ENCODE measurements at regions not wholly inside any gene's neighbourhood (a gene's known extent, or its start where the extent isn't known, plus 50 kb on each side); places are given as distances from the start of the nearest gene placed in this dataset.
"Not testable (repeated sequence)": the region's sequence is repeated elsewhere in the genome, so short reads cannot be mapped to it uniquely, and the experiment has no call there.

DNA sequence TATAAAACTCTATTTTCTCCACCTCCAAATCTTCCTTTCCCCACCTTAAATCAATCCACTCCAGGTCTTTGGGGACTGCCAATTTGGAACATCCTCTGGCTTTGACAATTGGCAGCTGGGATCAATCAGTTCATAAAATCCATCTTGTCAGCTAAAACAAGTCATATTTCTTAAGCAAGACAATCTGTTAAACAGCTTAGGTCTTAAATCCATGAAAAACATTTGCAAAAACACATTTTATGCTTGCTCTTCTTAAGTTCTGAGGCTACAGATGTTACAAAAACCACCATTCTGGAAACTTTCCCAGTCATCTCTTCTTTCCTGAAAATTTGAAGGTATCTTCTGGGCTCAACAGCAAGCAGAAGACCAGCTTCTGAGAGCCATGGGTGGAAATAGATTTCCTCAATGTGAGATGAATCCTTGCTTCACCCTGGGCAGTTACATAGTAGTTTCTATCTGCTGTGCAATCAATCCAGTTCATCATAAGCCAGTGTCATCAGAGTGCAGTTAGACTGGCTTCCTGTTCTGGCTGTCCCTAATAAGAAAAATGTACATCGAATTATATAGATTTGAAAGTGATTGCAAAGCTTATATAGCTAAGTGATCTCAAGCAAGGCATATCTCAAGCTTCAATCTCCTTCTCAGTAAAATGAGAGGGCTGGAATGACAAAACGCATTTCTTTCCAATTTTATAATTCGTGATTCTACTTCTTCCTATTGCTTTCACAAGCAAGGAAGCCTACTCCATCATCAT, 402.7 kb upstream of the INTU start:
- no peak for DNase-seq (ENCODE audit: low spot score)

- no peak for DNase-seq (ENCODE audit: low spot score)
Measured at GRCh38 chr4:127236889-127237288, 395.9 kb upstream of the INTU start.

GRCh38 chr4:127237581-127237980, 395.2 kb upstream of the INTU start:
- DNase-seq (ENCODE audit: low spot score): no peak

DNA sequence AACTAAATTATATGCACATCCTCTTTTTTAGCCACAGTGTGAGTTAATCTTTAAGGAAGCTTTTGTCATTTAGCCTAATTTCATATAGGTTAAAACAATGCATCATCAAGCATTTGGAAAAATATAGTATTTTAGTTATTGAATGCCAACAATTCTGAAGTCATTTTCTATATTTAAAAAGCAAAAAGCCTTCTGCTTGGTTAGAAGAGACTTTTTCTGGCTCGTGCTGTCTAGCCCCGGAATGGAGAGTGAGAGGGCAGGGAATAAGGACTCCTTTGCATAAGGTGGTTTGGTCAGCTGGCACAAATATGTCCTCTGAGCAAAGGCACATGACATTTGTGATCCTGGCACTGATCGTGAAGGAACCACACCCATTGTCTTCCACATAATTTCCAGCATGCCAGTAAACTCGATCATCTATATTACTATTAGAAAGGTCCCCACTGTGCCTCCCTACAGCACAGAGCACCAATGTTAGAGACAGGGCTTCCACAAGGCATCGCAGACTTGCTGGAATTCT, 393.7 kb upstream of the INTU start:
- no peak for DNase-seq (ENCODE audit: low spot score)

- no peak for DNase-seq (ENCODE audit: low spot score)
Measured at GRCh38 chr4:127239902-127240763, 392.6 kb upstream of the INTU start.

DNA sequence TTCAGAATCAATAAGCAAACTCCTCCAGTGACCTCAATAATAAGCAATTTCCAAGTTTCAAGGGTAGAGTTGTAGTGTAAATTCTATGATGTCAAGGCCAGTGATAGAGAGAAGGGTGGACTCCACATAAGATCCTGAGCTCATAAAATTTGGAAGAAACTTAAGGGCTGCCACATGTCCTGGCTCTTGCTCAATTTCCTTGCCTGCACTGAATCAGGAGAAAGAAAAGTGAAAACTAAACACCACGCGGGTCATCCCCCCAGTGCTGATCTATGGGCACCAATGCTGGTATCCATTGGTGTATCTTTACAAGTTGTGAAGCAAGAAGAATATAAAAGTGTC, 392.0 kb upstream of the INTU start:
- DNase-seq (ENCODE audit: low spot score): no peak

- no peak for DNase-seq (ENCODE audit: low spot score)
Measured at GRCh38 chr4:127244515-127244914, 388.2 kb upstream of the INTU start.

GRCh38 chr4:127246963-127247952, 385.5 kb upstream of the INTU start:
- no peak for DNase-seq (ENCODE audit: low spot score)

- no peak for DNase-seq (ENCODE audit: low spot score)
Measured at GRCh38 chr4:127249066-127249766, 383.5 kb upstream of the INTU start.

GRCh38 chr4:127249767-127250108, 383.0 kb upstream of the INTU start:
- DNase-seq (ENCODE audit: low spot score): no peak

DNA sequence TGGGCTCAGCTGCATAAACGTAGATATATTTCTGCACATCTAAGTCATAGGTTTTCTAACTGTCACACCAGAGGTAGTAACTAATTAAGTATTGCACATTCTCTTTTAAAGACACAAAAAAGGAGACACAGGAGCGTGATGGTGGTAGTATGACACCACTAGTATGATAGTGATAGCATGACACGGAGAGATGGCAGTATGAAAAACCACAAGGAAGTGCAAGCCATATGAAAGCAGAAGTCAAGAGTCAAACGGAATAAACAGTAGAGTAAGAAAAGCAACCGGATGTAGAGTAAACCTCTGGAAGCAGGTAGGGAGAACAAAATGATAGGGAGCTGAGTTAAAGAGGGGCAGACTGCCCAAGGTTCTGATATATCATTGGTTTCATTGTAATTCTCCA, 382.2 kb upstream of the INTU start:
- no peak for DNase-seq (ENCODE audit: low spot score)

DNA sequence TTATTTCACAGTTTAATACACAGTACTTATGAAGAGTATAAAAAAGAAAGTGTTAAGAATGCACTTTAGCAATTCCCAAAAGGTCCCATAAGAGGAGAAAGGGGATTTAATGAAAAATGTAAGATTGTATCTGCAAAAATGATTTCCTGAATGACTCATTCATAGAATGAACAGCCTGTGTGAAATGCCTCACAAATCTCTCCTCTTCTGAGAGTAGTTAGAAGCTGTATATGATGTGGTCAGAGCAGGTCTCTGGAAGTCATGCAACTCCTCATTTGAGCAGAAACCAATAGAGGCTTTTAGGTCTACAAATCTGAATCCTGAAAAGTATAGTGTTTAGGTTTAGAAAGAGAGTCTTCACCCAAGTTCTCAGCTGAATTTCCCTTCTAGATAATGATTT, 381.3 kb upstream of the INTU start:
- DNase-seq (ENCODE audit: low spot score): no peak

DNA sequence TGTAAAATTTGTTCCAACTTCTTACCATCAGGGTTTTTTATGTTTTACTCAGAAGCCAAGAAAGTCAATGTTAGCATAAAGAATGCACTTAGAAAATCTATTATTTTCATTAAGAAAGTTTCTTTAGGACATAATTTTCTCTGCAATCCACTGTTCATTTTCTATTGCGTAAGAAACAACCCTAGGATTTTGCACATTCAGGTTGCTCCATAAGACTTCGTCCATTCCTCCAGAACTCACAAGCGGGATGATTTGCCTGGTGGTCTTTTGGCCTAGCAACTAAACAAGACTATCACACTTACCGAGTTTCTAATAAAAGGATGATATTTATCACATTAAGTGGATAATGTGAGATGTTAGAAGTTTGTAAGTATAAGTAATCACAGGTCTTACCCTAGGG, 376.3 kb upstream of the INTU start:
- no peak for DNase-seq (ENCODE audit: low spot score)

GRCh38 chr4:127261476-127261875, 371.3 kb upstream of the INTU start:
- no peak for DNase-seq (ENCODE audit: low spot score)

- no peak for DNase-seq (ENCODE audit: low spot score)
Measured at GRCh38 chr4:127268367-127268766, 364.4 kb upstream of the INTU start.

- DNase-seq (ENCODE audit: low spot score): not testable (repeated sequence)
Measured at GRCh38 chr4:127277023-127277422, 355.7 kb upstream of the INTU start.

GRCh38 chr4:127284236-127284635, 348.5 kb upstream of the INTU start:
- no peak for DNase-seq (ENCODE audit: low spot score)

DNA sequence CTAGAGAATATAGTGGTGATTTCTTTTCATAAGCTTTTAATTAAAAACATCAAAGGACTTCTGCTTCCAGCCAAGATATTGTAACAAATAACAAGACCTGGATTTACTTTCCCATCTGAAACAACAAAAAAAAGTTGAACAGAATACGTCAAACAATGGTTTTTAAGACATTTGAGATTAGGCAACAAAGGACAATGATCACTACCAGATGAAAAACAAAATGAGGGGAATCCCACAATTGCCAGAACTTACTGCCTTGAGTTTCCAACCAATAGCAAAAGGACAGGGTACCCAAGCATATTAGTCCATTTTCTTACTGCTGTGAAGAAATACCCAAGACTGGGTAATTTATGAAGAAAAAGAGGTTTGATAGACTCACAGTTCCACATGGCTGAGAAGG, 341.4 kb upstream of the INTU start:
- DNase-seq (ENCODE audit: low spot score): no peak

DNA sequence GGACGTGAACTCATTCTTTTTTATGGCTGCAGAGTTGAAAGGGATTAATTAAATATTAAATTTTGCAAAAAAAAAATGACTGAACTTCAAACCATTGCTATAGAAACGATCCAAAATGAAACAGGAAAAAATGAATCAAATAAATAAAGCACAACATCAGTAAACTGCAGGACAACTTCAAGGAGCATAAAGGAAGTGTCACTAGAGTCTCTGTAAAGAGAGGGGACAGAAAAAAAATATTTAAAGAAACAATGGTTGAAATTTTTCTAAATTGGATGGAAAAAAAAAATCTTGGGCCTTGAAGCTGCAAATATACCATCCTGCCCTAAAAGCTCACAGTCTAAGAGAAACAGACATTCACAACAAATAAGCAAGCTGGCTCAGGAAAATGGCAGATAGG, 339.3 kb upstream of the INTU start:
- no peak for DNase-seq (ENCODE audit: low spot score)

- DNase-seq (ENCODE audit: low spot score): peak; percentile 8
Measured at GRCh38 chr4:127304356-127304755, 328.4 kb upstream of the INTU start.

DNA sequence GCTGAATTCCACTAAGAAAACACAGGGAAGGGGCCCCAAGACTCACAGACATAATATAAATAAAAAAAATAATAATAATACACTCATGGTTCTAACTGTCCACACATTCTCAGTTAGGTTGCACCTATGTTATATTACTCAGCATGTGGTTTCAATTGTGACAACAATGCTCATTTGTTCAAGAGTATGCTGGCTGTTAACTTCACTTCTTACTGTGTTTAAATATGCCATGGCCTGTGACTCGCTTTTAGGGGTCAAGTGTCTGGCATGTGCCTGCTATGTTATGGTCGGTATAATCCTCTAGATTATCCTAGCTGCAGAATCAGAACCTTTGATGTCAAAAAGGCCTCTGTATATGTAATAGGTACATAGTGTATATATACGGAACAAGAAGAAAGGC, 324.8 kb upstream of the INTU start:
- DNase-seq (ENCODE audit: low spot score): no peak
